A549 (cell line): ENCODE measurements at regions not wholly inside any gene's neighbourhood (a gene's known extent, or its start where the extent isn't known, plus 50 kb on each side); places are given as distances from the start of the nearest gene placed in this dataset.

Source experiments
- CTCF ChIP-seq: fragments of >200 bp; sonication (Bioruptor Twin); formaldehyde crosslinking; IDR thresholded peaks from 3 replicates; pipeline ENCODE4 v1.5.1; 2016
- EHMT2 ChIP-seq: fragments of 200-600 bp; sonication (generic); IDR thresholded peaks from 2 replicates; pipeline ENCODE4 v1.6.1; 2016; ENCODE audit warnings: antibody characterized with exemption, low read depth, mild to moderate bottlenecking, moderate library complexity
- EP300 ChIP-seq, 2 experiments: fragments of >200 bp; sonication (Bioruptor Twin); formaldehyde crosslinking; IDR thresholded peaks; 2 replicates in 1 of 2; 3 replicates in 1 of 2; pipeline ENCODE4 v1.6.1; 2016 to 2017
- HDAC2 ChIP-seq: fragments of 200-600 bp; sonication (generic); IDR thresholded peaks from 2 replicates; pipeline ENCODE4 v1.6.1; 2016
- HOXB5 ChIP-seq: fragments of 250-450 bp; sonication (Bioruptor Pico); IDR thresholded peaks from 2 replicates; pipeline ENCODE4 v1.5.0; 2020; ENCODE audit warnings: mild to moderate bottlenecking, moderate library complexity
- JUNB ChIP-seq: fragments of >200 bp; sonication (Bioruptor Twin); formaldehyde crosslinking; IDR thresholded peaks from 2 replicates; pipeline ENCODE4 v1.6.1; 2016
- KDM1A ChIP-seq: fragments of 200-600 bp; sonication (generic); IDR thresholded peaks from 2 replicates; pipeline ENCODE4 v1.6.1; 2016; ENCODE audit warnings: low read depth, mild to moderate bottlenecking
- NR3C1 ChIP-seq: fragments of >200 bp; sonication (Bioruptor Twin); formaldehyde crosslinking; IDR thresholded peaks from 3 replicates; pipeline ENCODE4 v1.6.1; 2017
- PBX3 ChIP-seq: IDR thresholded peaks from 2 replicates; pipeline ENCODE4 v1.6.1; 2012
- RAD21 ChIP-seq, 2 experiments: fragments of >200 bp in 1 of 2; sonication (Bioruptor Twin) in 1 of 2; formaldehyde crosslinking in 1 of 2; IDR thresholded peaks in 1 of 2; conservative IDR thresholded peaks in 1 of 2; 2 replicates in 1 of 2; 3 replicates in 1 of 2; pipeline ENCODE4 v1.6.1; 2012 to 2018; ENCODE audit warnings: inconsistent platforms in 1 of 2
- RNF2 ChIP-seq: fragments of 200-600 bp; sonication (generic); IDR thresholded peaks from 2 replicates; pipeline ENCODE4 v1.6.1; 2016; ENCODE audit warnings: low read depth, mild to moderate bottlenecking, antibody characterized with exemption, moderate library complexity, borderline replicate concordance
- TF ChIP-seq, protein P1 (sequence below): fragments of 200-600 bp; sonication (generic); IDR thresholded peaks from 2 replicates; pipeline ENCODE4 v1.6.1; 2016; ENCODE audit warnings: antibody characterized with exemption, mild to moderate bottlenecking, moderate library complexity

DNA sequence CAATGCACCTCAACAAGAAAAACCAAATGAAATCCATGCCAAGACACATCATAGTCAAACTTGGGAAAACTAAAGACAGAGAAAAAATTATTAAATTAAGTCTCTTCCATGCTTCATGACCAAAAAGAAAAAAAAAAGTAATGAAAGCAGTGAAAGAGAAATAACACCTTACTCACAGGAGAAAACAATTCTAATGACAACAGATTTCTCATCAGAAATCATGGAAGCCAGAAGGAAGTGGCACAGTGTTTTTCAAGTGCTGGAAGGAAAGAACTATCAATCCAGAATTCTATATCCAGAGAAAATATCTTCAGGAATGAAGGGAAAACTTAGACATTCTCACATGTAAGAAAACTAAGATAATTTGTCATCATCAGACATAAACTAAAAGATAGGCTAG is 71.1 kb upstream of the NUDT4 start:
- TF ChIP-seq JUNB: no peak
- no peak for TF ChIP-seq CTCF
- TF ChIP-seq NR3C1: no peak
- no peak for TF ChIP-seq PBX3
- no peak for TF ChIP-seq HDAC2
- no peak for TF ChIP-seq RAD21 (conservative IDR thresholded peaks at IDR 0.05 in 1 of 2, IDR thresholded peaks at IDR 0.05 in 1 of 2)
- no peak for TF ChIP-seq RNF2
- no peak for TF ChIP-seq KDM1A
- TF ChIP-seq, protein P1, sequence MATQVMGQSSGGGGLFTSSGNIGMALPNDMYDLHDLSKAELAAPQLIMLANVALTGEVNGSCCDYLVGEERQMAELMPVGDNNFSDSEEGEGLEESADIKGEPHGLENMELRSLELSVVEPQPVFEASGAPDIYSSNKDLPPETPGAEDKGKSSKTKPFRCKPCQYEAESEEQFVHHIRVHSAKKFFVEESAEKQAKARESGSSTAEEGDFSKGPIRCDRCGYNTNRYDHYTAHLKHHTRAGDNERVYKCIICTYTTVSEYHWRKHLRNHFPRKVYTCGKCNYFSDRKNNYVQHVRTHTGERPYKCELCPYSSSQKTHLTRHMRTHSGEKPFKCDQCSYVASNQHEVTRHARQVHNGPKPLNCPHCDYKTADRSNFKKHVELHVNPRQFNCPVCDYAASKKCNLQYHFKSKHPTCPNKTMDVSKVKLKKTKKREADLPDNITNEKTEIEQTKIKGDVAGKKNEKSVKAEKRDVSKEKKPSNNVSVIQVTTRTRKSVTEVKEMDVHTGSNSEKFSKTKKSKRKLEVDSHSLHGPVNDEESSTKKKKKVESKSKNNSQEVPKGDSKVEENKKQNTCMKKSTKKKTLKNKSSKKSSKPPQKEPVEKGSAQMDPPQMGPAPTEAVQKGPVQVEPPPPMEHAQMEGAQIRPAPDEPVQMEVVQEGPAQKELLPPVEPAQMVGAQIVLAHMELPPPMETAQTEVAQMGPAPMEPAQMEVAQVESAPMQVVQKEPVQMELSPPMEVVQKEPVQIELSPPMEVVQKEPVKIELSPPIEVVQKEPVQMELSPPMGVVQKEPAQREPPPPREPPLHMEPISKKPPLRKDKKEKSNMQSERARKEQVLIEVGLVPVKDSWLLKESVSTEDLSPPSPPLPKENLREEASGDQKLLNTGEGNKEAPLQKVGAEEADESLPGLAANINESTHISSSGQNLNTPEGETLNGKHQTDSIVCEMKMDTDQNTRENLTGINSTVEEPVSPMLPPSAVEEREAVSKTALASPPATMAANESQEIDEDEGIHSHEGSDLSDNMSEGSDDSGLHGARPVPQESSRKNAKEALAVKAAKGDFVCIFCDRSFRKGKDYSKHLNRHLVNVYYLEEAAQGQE: no peak
- no peak for TF ChIP-seq EP300 (IDR thresholded peaks at IDR 0.05)
- no peak for TF ChIP-seq HOXB5 (CRISPR knock-in tag)
- TF ChIP-seq EHMT2: no peak
